Transverse colon (tissue), 4 donors: ENCODE measurements at regions not wholly inside any gene's neighbourhood (a gene's known extent, or its start where the extent isn't known, plus 50 kb on each side); places are given as distances from the start of the nearest gene placed in this dataset.

Experiments used
- CTCF ChIP-seq, 5 experiments: fragments of 200-600 bp in 3 of 5; fragments of 450-650 bp in 2 of 5; sonication (generic) in 3 of 5; IDR thresholded peaks; 1 replicate in 2 of 5; 2 replicates in 3 of 5; pipeline ENCODE4 v1.5.1; 2016 to 2017; ENCODE audit warnings: antibody characterized with exemption in 5 of 5, inconsistent platforms in 3 of 5, mild to moderate bottlenecking in 2 of 5, moderate library complexity in 1 of 5
- EP300 ChIP-seq: sonication (generic); formaldehyde crosslinking; IDR thresholded peaks from one replicate; pipeline ENCODE4 v1.6.1; 2017; ENCODE audit warnings: antibody characterized with exemption, low read depth
- POLR2A ChIP-seq: fragments of 450-650 bp; IDR thresholded peaks from one replicate; pipeline ENCODE4 v1.6.1; 2016; ENCODE audit warnings: antibody characterized with exemption, mild to moderate bottlenecking, moderate library complexity
- POLR2AphosphoS5 ChIP-seq, 3 donors: sonication (generic); formaldehyde crosslinking; IDR thresholded peaks; one replicate each; pipeline ENCODE4 v1.6.1; 2016; ENCODE audit warnings: antibody characterized with exemption in 3 of 3

- TF ChIP-seq CTCF (IDR thresholded peaks at IDR 0.05) (no peak), POLR2A (no peak), POLR2AphosphoS5 (IDR thresholded peaks at IDR 0.05) (no peak), EP300 (no peak)
These were observed 510.2 kb downstream of the PRELID2 start for GRCh38 chr5:145324767-145325479.
